ENCODE measurements at regions not wholly inside any gene's neighbourhood (a gene's known extent, or its start where the extent isn't known, plus 50 kb on each side); places are given as distances from the start of the nearest gene placed in this dataset.

- Mint-ChIP-seq H3K27me3 (ENCODE audit: low read depth in 2 of 2) (no peaks in the 10 kb centered on the region), H3K4me3 (no peak overlapping the region), H3K27ac (no peak overlapping the region), H3K4me1 (no peaks in the 10 kb centered on the region), H3K36me3 (no peaks in the 10 kb centered on the region), H3K9me3 (peaks cover 5 to 9% of the 10 kb centered on the region in 2 donors)
- H3K9me3 ChIP-seq (ENCODE audit: control insufficient read depth, insufficient read depth, low read length): no peaks in the 10 kb centered on the region
- no peaks in the 10 kb centered on the region for H3K27me3 ChIP-seq (ENCODE audit: control insufficient read depth, insufficient read depth, low read length)
- no peak overlapping the region for H3K27ac ChIP-seq (ENCODE audit: low read length)
- no peaks in the 10 kb centered on the region for H3K4me1 ChIP-seq (ENCODE audit: control insufficient read depth, insufficient read depth, low read length)
- DNase-seq: no peak
- H3K36me3 ChIP-seq (ENCODE audit: control insufficient read depth, insufficient read depth, low read length): no peaks in the 10 kb centered on the region
- no peak overlapping the region for H3K4me3 ChIP-seq (ENCODE audit: low read length)
- no CpG with 5 or more reads among the region's 1 CpG for WGBS (ENCODE audit: insufficient coverage)
- ATAC-seq: no peak
- TF ChIP-seq, protein P1, sequence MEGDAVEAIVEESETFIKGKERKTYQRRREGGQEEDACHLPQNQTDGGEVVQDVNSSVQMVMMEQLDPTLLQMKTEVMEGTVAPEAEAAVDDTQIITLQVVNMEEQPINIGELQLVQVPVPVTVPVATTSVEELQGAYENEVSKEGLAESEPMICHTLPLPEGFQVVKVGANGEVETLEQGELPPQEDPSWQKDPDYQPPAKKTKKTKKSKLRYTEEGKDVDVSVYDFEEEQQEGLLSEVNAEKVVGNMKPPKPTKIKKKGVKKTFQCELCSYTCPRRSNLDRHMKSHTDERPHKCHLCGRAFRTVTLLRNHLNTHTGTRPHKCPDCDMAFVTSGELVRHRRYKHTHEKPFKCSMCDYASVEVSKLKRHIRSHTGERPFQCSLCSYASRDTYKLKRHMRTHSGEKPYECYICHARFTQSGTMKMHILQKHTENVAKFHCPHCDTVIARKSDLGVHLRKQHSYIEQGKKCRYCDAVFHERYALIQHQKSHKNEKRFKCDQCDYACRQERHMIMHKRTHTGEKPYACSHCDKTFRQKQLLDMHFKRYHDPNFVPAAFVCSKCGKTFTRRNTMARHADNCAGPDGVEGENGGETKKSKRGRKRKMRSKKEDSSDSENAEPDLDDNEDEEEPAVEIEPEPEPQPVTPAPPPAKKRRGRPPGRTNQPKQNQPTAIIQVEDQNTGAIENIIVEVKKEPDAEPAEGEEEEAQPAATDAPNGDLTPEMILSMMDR (IDR thresholded peaks at IDR 0.05): no peak
- intact Hi-C loops (cut with micrococcal nuclease): no loop called here
Measured at GRCh38 chr11:26026078-26026477, 305.9 kb upstream of the ANO3 start.

- no peak overlapping the region for H3K4me3 ChIP-seq (ENCODE audit: low read length)
- H3K36me3 ChIP-seq (ENCODE audit: control insufficient read depth, insufficient read depth, low read length): no peaks in the 10 kb centered on the region
- no peaks in the 10 kb centered on the region for H3K4me1 ChIP-seq (ENCODE audit: control insufficient read depth, insufficient read depth, low read length)
- Mint-ChIP-seq H3K4me1 (no peaks in the 10 kb centered on the region), H3K9me3 (peaks cover 5 to 9% of the 10 kb centered on the region in 2 donors), H3K27me3 (ENCODE audit: low read depth in 2 of 2) (no peaks in the 10 kb centered on the region), H3K4me3 (no peak overlapping the region), H3K27ac (no peak overlapping the region), H3K36me3 (no peaks in the 10 kb centered on the region)
- intact Hi-C loops (cut with micrococcal nuclease): no loop called here
- DNase-seq (no peak), ATAC-seq (no peak)
- no peaks in the 10 kb centered on the region for H3K9me3 ChIP-seq (ENCODE audit: control insufficient read depth, insufficient read depth, low read length)
- H3K27me3 ChIP-seq (ENCODE audit: control insufficient read depth, insufficient read depth, low read length): no peaks in the 10 kb centered on the region
- no peak overlapping the region for H3K27ac ChIP-seq (ENCODE audit: low read length)
- TF ChIP-seq, protein P1 (IDR thresholded peaks at IDR 0.05): no peak
Measured at GRCh38 chr11:26027887-26028286, 304.0 kb upstream of the ANO3 start.

DNA sequence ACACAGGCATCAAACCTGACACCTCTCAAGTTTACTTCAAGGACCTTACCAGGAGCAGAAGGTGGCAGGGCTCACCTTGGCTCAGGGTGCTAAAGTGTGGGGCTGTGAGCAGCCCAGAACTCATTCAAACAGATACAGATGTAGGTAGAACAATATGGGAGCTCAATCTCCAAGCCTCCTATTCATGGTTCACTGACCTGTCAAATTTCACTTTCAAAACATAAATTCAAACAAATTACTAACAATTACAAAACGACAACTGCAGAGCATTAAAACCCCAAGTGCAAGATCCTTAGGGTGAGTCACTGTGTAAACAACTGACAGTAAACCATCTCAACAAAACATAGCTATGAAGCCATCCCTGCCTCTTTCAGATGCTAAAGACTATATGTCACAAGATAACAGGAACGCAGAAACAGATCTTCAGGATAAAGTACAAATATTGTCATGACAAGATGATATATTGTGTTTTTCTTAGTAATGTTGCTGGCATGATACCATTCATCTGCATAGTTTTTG is 303.5 kb upstream of the ANO3 start:
- no peak overlapping the region for H3K4me3 Mint-ChIP-seq
- H3K4me1 Mint-ChIP-seq: no peaks in the 10 kb centered on the region
- no peaks in the 10 kb centered on the region for H3K36me3 ChIP-seq (ENCODE audit: control insufficient read depth, insufficient read depth, low read length)
- no peak overlapping the region for H3K27ac ChIP-seq (ENCODE audit: low read length)
- no peaks in the 10 kb centered on the region for H3K4me1 ChIP-seq (ENCODE audit: control insufficient read depth, insufficient read depth, low read length)
- WGBS (ENCODE audit: insufficient coverage): 70% methylated on average over 2 of the region's 2 CpGs
- TF ChIP-seq, protein P1 (IDR thresholded peaks at IDR 0.05): no peak
- peaks cover 3 to 7% of the 10 kb centered on the region in 2 donors for H3K9me3 Mint-ChIP-seq
- ATAC-seq: no peak
- no peak overlapping the region for H3K27ac Mint-ChIP-seq
- no peaks in the 10 kb centered on the region for H3K27me3 Mint-ChIP-seq (ENCODE audit: low read depth in 2 of 2)
- intact Hi-C loops (cut with micrococcal nuclease): no loop called here
- no peaks in the 10 kb centered on the region for H3K27me3 ChIP-seq (ENCODE audit: control insufficient read depth, insufficient read depth, low read length)
- H3K9me3 ChIP-seq (ENCODE audit: control insufficient read depth, insufficient read depth, low read length): no peaks in the 10 kb centered on the region
- H3K36me3 Mint-ChIP-seq: no peaks in the 10 kb centered on the region
- H3K4me3 ChIP-seq (ENCODE audit: low read length): no peak overlapping the region
- DNase-seq: no peak

- WGBS (ENCODE audit: insufficient coverage): 92% methylated on average over 2 of the region's 3 CpGs
- H3K4me1 ChIP-seq (ENCODE audit: control insufficient read depth, insufficient read depth, low read length): no peaks in the 10 kb centered on the region
- intact Hi-C loops (cut with micrococcal nuclease): no loop called here
- Mint-ChIP-seq H3K4me3 (no peak overlapping the region), H3K4me1 (no peaks in the 10 kb centered on the region), H3K9me3 (peaks cover 6 to 7% of the 10 kb centered on the region in 2 donors), H3K27me3 (ENCODE audit: low read depth in 2 of 2) (no peaks in the 10 kb centered on the region), H3K27ac (no peak overlapping the region), H3K36me3 (no peaks in the 10 kb centered on the region)
- no peaks in the 10 kb centered on the region for H3K27me3 ChIP-seq (ENCODE audit: control insufficient read depth, insufficient read depth, low read length)
- no peak overlapping the region for H3K4me3 ChIP-seq (ENCODE audit: low read length)
- no peak overlapping the region for H3K27ac ChIP-seq (ENCODE audit: low read length)
- ATAC-seq: no peak
- H3K36me3 ChIP-seq (ENCODE audit: control insufficient read depth, insufficient read depth, low read length): no peaks in the 10 kb centered on the region
- TF ChIP-seq, protein P1 (IDR thresholded peaks at IDR 0.05): no peak
- no peak for DNase-seq
- no peaks in the 10 kb centered on the region for H3K9me3 ChIP-seq (ENCODE audit: control insufficient read depth, insufficient read depth, low read length)
Measured at GRCh38 chr11:26030399-26030798, 301.5 kb upstream of the ANO3 start.

Data from natural killer cell (primary cell).